NCI-H345 treated with DMSO at 0.1 percent for 48 hours (cell line): ENCODE measurements at regions not wholly inside any gene's neighbourhood (a gene's known extent, or its start where the extent isn't known, plus 50 kb on each side); places are given as distances from the start of the nearest gene placed in this dataset.

ENCODE experiments used
- DNase-seq: peaks from one replicate; lab custom pipeline; 2025; ENCODE audit not compliant: unreplicated experiment; lab: John Stamatoyannopoulos, UW

GRCh38 chr5:4053136-4053535, 457.5 kb downstream of the IRX1 start:
- DNase-seq, result no peak

- DNase-seq, result no peak
These were observed 458.5 kb downstream of the IRX1 start for GRCh38 chr5:4054092-4054491.

DNA sequence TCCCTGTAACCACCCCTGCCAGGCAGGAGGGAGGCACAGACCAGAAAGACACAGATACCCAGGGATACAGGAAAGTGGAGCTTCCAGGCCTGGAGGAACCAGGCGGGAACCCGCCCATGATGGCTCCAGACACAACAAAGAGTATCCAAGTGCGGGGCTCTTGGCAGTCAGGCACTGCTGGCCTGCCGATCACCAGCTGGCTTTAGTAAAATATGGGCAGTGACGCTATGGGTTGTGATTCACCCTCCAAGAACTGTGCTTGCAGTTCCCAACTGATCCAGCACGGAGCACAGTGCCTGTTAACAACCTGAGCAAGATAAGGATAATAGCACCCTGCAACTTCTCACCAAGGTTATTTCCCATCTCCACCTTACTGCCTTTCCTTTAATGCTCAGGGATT, 463.3 kb downstream of the IRX1 start:
- no peak for DNase-seq

- no peak for DNase-seq
These were observed 470.1 kb downstream of the IRX1 start for GRCh38 chr5:4065472-4066320.

- DNase-seq, result no peak
These were observed 472.5 kb downstream of the IRX1 start for GRCh38 chr5:4068171-4068570.

DNA sequence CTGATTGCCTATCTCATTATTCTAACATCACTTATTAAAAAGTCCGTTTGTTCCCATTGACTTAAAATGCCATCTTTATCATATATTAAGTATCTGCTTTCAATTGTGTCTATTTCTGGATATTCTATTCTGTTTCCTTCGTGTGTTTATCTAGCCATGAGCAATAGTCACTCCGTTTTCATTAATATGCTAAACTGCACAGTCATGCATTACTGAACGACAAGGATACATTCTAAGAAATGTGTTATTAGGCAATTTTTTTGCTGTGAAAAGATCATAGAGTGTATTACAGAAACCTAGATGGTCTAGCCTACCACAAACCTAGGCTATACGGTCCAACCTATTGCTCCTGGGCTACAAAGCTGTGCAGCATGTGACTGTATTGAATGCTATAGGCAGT, 482.9 kb downstream of the IRX1 start:
- DNase-seq, result no peak

DNA sequence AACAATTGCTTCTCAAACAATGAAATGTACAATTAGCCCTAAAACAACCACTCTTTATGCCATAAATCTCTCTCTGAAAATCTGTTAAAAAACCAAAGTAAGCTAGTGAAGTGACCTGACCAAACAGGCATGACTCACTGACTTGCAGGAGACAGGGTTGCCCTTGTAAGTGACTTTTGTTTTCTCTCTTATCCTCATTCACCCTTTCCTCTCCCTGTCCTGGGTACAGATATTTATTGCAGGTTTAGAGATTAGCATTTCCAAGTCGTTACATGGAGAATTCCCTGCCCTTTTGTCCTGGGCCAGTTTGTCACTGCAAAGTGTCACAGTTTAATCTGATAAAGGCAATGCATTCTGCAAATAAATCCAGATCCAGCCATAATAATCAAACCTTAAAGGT, 484.2 kb downstream of the IRX1 start:
- DNase-seq, result no peak

DNA sequence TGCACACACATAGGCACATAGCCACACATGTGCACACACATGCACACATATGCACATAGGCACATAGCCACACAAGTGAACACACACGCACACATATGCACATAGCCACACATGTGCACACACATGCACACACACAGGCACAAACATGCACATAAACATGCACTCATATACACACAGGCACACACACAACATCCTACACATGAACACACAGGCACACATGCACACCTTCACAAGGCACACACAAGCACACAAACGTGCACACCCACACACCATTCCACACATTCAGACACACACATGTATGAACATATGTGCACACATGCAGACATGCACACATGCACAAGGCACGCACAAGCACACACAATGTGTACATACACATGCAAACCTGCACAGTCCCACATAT, 484.7 kb downstream of the IRX1 start:
- DNase-seq, result no peak

GRCh38 chr5:4081059-4081458, 485.4 kb downstream of the IRX1 start:
- DNase-seq, result no peak

GRCh38 chr5:4081466-4081865, 485.8 kb downstream of the IRX1 start:
- DNase-seq, result no peak

DNA sequence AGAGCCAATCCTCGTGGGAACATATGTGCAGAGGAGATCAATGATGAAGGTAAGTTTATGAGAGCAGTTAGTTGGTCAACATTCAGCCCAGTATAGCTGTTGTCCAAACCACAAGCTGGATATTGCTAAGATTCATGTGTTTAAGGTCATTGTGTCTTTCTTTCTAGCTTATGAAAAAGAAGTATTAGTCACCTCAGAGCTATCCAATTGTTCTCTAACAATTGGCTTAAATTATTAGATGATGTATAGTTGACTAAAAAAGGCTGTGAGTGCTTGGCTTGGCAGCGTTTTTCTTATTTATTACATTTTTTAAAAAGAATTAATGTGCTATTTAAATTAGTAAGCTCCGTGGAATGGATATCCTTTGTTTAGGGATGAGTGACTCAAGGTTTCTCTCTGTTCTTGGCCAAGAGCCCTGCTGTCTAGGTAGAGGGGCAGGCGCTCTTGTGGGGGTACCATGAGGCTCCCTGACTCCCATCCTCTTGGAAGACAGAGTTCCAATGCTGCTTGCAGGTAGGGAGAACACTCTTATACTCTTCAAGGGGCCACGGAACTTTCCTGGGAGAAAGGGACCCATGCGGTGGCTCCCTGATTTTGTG, 487.4 kb downstream of the IRX1 start:
- DNase-seq, result no peak

DNA sequence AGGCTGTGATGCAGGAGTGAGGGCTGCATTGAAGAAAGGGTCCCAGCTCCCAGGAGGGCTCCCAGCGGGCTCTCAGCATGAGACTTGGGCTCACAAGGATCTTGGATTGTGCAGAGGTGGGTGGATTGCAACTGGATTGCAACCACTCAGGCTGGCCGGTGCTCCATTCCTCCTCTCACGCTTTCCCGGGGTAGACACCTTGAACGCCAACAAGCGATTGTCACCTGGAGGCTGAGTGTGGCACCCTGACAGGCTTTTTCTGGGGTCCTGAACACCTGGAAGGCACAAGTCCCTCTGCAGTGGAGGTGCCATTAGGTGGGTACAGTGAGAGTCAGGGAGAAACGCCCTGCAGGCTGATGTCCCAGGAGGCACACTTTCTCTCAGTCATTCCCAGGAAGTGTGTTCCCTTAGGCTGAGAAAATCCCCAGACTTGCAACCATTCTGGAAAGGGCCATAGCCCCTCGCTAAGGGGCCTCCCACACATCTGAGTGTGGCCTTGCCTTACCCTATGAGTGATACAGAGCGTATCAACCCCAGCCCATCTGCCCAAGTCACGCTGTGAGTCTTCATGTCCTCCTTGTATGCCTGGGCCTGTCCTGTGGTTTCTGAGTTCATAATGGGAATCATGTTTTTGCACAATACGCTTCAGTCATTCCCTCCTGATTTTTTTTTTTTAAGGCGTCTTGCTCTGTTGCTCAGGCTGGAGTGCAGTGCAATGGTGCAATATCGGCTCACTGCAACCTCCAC, 488.1 kb downstream of the IRX1 start:
- no peak for DNase-seq

GRCh38 chr5:4086081-4086480, 490.4 kb downstream of the IRX1 start:
- DNase-seq, result no peak

DNA sequence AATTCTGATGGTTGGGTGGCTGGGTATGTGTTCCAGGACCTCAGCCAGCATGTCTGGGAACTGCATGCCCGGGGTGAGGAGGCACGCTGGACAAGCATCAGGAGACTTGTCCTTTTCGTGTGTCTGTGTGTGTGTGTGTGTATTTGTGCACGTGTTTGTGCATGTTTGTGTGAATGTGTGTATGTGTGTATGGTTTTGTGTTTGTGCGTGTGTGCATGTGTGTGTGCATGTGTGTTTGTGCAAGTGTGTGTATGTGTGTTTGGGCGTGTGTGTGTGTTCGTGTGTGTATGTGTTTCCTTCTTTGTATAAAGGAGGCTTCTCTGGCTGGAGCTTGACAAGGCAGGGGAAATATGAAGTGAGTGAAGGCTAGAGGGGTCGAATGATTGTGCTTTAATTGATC, 491.5 kb downstream of the IRX1 start:
- no peak for DNase-seq

- DNase-seq, result no peak
These were observed 493.5 kb downstream of the IRX1 start for GRCh38 chr5:4089087-4089486.

DNA sequence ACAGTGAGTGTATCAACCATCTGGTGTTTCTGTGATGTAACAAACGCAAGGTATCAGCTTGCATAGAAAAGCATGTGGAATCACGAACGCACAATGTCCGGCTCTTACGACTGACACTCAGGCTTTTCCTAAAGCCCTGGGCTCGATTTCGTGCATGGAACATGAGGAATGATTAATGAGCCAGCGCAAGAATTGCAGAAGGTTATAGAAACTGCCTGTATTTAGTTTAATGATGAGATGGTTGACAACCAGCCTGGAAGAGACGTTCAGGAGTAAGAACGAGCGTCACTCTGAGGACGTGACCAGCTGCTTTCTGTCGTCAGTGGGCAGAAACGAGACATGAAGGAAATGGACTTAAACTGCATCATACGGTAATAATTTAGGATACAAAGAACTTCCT, 497.6 kb downstream of the IRX1 start:
- no peak for DNase-seq

GRCh38 chr5:4093970-4094369, 498.3 kb downstream of the IRX1 start:
- no peak for DNase-seq

DNA sequence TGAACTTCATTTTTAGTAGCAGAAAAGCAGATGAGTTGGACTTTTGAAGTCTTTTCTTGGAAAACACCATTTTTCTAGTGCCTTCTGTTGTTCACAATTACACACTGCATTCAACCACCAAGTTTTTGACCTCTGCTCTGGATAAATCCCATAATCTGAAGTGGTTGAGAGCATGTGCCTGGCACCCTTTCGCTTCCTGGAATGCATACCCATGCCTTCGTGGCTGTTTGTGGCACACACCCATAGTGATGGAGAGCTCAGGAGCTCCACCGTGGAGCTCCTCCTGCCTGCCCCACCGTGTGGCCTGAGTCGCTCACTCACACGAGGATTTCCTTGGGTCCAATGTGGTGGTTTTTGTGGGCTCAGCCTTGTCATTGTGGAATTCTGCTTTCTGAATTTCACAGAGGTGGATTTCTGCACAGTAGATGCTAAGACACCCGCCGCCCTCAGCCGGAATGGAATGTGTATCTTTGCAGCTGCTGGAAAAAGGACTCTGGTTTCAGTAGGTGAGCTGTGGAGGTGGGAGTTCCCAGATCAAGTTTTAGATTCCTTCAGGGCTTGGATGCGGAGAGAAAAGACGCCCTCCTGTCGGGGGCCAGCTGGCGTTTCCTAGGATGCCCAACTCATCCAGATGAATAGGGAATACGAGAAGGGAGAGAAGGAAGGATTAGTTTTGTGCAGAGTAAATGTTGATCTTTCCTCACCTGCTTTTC, 500.4 kb downstream of the IRX1 start:
- DNase-seq, result no peak

DNA sequence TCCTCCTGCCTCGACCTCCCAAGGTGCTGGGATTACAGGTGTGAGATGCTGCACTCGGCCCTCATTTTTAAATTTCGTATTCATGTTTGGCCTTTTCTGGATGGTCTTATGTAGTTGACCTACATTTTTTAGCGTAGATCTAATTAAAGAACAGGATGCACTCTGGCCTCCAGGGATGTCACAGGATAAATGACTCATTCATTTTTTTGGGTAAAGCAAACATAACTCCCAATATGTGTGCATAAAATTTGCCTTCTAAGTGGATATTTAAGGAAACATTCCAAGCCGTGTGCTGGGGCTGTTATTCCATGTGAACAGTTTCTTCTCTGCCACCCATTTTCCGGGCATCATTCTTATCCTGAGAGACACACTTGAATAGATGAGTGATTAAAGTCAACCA, 501.6 kb downstream of the IRX1 start:
- no peak for DNase-seq

- DNase-seq, result no peak
These were observed 502.6 kb downstream of the IRX1 start for GRCh38 chr5:4098226-4098625.

DNA sequence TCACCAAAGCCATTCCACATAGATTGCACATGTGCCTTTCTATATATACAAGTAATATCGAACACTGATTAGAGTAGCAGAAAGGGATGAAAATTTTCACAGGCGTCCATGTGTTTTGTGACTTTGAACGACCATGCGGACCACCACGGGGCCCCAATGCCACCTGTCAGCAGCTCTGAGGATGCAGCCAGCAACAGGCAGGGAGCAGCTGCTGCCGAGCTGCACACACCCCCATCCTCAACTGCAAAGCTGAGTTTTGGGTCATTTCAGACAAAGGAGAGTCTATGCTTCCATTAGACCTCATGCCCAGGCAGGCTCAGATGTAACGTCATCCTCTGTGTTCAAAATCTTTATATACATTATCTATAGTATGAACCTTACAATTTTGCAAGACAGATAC, 503.8 kb downstream of the IRX1 start:
- DNase-seq, result no peak

- DNase-seq, result no peak
These were observed 505.1 kb downstream of the IRX1 start for GRCh38 chr5:4100739-4101138.
